ENCODE measurements at regions not wholly inside any gene's neighbourhood (a gene's known extent, or its start where the extent isn't known, plus 50 kb on each side); places are given as distances from the start of the nearest gene placed in this dataset.

DNA sequence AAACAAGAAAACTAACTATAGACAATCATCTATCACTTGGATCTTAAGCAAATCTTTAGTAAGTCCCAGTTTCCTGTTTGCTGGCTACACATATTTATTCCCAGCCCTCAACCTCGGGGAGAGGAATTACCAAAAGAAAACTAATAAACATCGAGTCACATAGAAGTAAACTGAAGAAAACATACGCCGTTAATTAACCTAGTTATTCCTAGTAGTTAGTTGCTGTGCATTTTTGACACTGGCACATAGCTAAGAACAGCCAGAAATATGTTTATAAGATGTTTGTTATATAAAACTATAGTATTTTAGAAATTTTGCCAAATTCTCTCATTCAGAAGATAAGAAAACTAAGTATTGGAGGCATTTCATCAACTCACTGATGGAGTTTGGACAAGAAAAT lies 407.2 kb upstream of the ARHGEF26 start:
- Histone ChIP-seq H3K4me1 (ENCODE audit: insufficient read depth, low read length, poor library complexity, severe bottlenecking) (no peaks in the 10 kb centered on the region), H3K36me3 (ENCODE audit: insufficient read depth, low read length, poor library complexity, severe bottlenecking) (no peaks in the 10 kb centered on the region), H3K9me3 (ENCODE audit: low read depth, low read length, poor library complexity, severe bottlenecking) (peaks cover 6% of the 10 kb centered on the region), H3K27me3 (replicated peaks; ENCODE audit: insufficient read depth, low read depth, low read length, poor library complexity) (no peaks in the 10 kb centered on the region), H3K27ac (ENCODE audit: low read depth, low read length, poor library complexity, severe bottlenecking) (no peak overlapping the region), H3K4me3 (ENCODE audit: low read depth, low read length, poor library complexity, severe bottlenecking) (no peak overlapping the region)
- intact Hi-C loops (cut with micrococcal nuclease; ENCODE audit: unreplicated experiment) = no loop called here
- ChIA-PET CTCF (no interaction called here), POLR2A (ENCODE audit: low non-redundant PET) (no interaction called here)
- no TSS peak for BruUV-seq (replicated peaks)
- no peak for TF ChIP-seq EZH2 (IDR thresholded peaks at IDR 0.05; ENCODE audit: borderline replicate concordance, low read depth, low read length, poor library complexity, severe bottlenecking)
- TF ChIP-seq, protein P1, sequence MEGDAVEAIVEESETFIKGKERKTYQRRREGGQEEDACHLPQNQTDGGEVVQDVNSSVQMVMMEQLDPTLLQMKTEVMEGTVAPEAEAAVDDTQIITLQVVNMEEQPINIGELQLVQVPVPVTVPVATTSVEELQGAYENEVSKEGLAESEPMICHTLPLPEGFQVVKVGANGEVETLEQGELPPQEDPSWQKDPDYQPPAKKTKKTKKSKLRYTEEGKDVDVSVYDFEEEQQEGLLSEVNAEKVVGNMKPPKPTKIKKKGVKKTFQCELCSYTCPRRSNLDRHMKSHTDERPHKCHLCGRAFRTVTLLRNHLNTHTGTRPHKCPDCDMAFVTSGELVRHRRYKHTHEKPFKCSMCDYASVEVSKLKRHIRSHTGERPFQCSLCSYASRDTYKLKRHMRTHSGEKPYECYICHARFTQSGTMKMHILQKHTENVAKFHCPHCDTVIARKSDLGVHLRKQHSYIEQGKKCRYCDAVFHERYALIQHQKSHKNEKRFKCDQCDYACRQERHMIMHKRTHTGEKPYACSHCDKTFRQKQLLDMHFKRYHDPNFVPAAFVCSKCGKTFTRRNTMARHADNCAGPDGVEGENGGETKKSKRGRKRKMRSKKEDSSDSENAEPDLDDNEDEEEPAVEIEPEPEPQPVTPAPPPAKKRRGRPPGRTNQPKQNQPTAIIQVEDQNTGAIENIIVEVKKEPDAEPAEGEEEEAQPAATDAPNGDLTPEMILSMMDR (conservative IDR thresholded peaks at IDR 0.05; ENCODE audit: low read depth, low read length) = no peak
- no peak for DNase-seq (ENCODE audit: low spot score)

DNA sequence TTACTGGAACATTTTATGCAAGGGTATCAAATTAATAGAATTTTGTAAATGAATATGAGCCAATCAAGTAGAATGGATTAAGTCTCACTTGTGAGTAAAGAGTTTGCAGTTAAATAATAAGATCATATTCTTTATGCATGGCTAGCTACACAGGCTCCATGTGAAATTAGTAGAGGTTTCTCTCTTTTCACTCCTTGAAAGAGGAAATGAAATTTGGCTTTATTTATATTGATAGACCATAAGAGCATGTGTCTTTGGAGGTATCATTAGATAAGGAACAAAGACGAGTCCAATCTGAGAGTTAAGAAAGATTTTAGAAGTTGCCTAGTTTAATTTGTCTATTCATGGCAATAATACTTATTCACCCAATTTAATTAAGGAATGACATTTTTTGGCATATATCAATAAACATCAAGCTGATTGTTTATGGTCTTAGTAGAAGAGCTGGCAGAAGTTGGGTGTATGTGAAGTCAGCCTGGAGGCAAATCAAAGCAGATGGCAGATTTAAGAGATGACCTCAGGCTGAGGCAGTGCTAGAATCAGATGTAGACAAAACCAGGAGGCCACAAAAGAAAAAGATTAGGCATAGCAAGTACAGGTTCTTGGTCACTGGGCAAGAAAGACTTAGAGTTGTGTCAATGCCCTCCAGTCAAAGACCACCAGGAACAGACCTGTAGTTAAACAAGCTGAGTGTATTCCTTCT lies 406.5 kb upstream of the ARHGEF26 start:
- H3K4me1 ChIP-seq (ENCODE audit: insufficient read depth, low read length, poor library complexity, severe bottlenecking) = no peaks in the 10 kb centered on the region
- no TSS peak for BruUV-seq (replicated peaks)
- H3K27ac ChIP-seq (ENCODE audit: low read depth, low read length, poor library complexity, severe bottlenecking) = no peak overlapping the region
- intact Hi-C loops (cut with micrococcal nuclease; ENCODE audit: unreplicated experiment) = no loop called here
- ChIA-PET POLR2A (ENCODE audit: low non-redundant PET) (no interaction called here), CTCF (no interaction called here)
- H3K36me3 ChIP-seq (ENCODE audit: insufficient read depth, low read length, poor library complexity, severe bottlenecking) = no peaks in the 10 kb centered on the region
- TF ChIP-seq EZH2 (IDR thresholded peaks at IDR 0.05; ENCODE audit: borderline replicate concordance, low read depth, low read length, poor library complexity, severe bottlenecking) = no peak
- TF ChIP-seq, protein P1 (conservative IDR thresholded peaks at IDR 0.05; ENCODE audit: low read depth, low read length) = no peak
- H3K4me3 ChIP-seq (ENCODE audit: low read depth, low read length, poor library complexity, severe bottlenecking) = no peak overlapping the region
- no peaks in the 10 kb centered on the region for H3K27me3 ChIP-seq (replicated peaks; ENCODE audit: insufficient read depth, low read depth, low read length, poor library complexity)
- H3K9me3 ChIP-seq (ENCODE audit: low read depth, low read length, poor library complexity, severe bottlenecking) = peaks cover 6% of the 10 kb centered on the region
- no peak for DNase-seq (ENCODE audit: low spot score)

DNA sequence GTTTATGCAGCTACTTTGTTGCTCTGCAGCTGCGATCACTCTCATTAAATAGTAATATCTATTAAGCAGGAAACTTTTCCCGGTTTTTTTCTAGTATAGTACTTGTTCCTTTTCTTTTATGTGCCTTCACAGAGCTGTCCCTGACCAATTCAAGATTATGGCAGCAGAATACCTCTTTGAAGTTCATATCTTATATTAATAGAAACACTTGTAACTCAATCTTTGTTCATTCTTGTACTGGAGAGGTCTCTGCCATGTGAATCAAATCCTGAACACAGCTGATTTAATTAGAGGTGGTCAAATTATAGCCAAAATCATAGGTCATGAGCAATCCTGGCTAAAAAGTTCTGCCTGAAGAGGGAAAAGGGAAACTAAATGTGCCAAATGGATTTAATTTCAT lies 399.0 kb upstream of the ARHGEF26 start:
- TF ChIP-seq, protein P1 (conservative IDR thresholded peaks at IDR 0.05; ENCODE audit: low read depth, low read length) = no peak
- no peak for TF ChIP-seq EZH2 (IDR thresholded peaks at IDR 0.05; ENCODE audit: borderline replicate concordance, low read depth, low read length, poor library complexity, severe bottlenecking)
- intact Hi-C loops (cut with micrococcal nuclease; ENCODE audit: unreplicated experiment) = no loop called here
- BruUV-seq (replicated peaks) = no TSS peak
- Histone ChIP-seq H3K27ac (ENCODE audit: low read depth, low read length, poor library complexity, severe bottlenecking) (no peak overlapping the region), H3K4me1 (ENCODE audit: insufficient read depth, low read length, poor library complexity, severe bottlenecking) (no peaks in the 10 kb centered on the region), H3K36me3 (ENCODE audit: insufficient read depth, low read length, poor library complexity, severe bottlenecking) (no peaks in the 10 kb centered on the region), H3K4me3 (ENCODE audit: low read depth, low read length, poor library complexity, severe bottlenecking) (no peak overlapping the region), H3K27me3 (replicated peaks; ENCODE audit: insufficient read depth, low read depth, low read length, poor library complexity) (no peaks in the 10 kb centered on the region), H3K9me3 (ENCODE audit: low read depth, low read length, poor library complexity, severe bottlenecking) (no peaks in the 10 kb centered on the region)
- no peak for DNase-seq (ENCODE audit: low spot score)
- ChIA-PET CTCF (no interaction called here), POLR2A (ENCODE audit: low non-redundant PET) (no interaction called here)
